K562 (cell line): ENCODE measurements at regions not wholly inside any gene's neighbourhood (a gene's known extent, or its start where the extent isn't known, plus 50 kb on each side); places are given as distances from the start of the nearest gene placed in this dataset.
A peak's percentile ranks its signal among the peaks of the same experiment; 100 is the strongest.

Experiments
- ATAC-seq: fragments of 200-7000 bp; cut with Tn5 transposase; 3 replicates; pipeline ENCODE4 v1.9.1; 2020; ENCODE audit warnings: moderate library complexity
- BruUV-seq: library from RNA; stranded (reverse); fragments of 400-500 nt; replicated peaks from 2 replicates; lab custom pipeline; 2021; lab: Mats Ljungman, UMichigan
- CTCF ChIA-PET: fragments of 300-600 bp; formaldehyde crosslinking; extraction: SDS; loops from one replicate; lab custom pipeline; 2021; ENCODE audit warnings: low intra/inter-chr PET ratio; lab: Yijun Ruan, JAX
- POLR2A ChIA-PET: fragments of 300-600, 350-650 bp; sonication (Branson Sonifier 250); formaldehyde crosslinking; extraction: SDS; loops from one replicate; lab custom pipeline; 2021; ENCODE audit warnings: antibody characterized with exemption, inconsistent platforms; lab: Yijun Ruan, JAX
- DNase-seq, 4 experiments: peaks; one replicate each; pipeline versions ENCODE4 v3.0.0 to v3.0.0-alpha.2; 2011 to 2018; ENCODE audit warnings: low spot score in 3 of 4, mixed read lengths in 3 of 4; ENCODE audit errors: extremely low read depth in 1 of 4
- FAIRE-seq: peaks from 2 replicates; lab custom pipeline; 2011; peaks lifted over from hg19 to GRCh38; lab: Jason Lieb, UNC
- H2AFZ ChIP-seq: 2 replicates; pipeline ENCODE4 v1.6.0; 2011; ENCODE audit warnings: low read depth, low read length, control low read depth, inconsistent platforms
- H3K27ac ChIP-seq: fragments of 200-600 bp; 3 replicates; pipeline ENCODE4 v1.8.0; 2011; ENCODE audit warnings: low read depth, mild to moderate bottlenecking, control low read depth, inconsistent platforms, low read length, moderate library complexity, mixed read lengths; ENCODE audit errors: extremely low read depth
- H3K27me3 ChIP-seq, 2 experiments: fragments of 300-600 bp in 1 of 2; 2 replicates in 1 of 2; 3 replicates in 1 of 2; pipeline versions ENCODE4 v1.6.0 to v1.8.0; 2011; ENCODE audit warnings: inconsistent platforms in 2 of 2, low read length in 2 of 2, mild to moderate bottlenecking in 1 of 2, mixed read lengths in 1 of 2, moderate library complexity in 1 of 2; ENCODE audit not compliant: control insufficient read depth in 2 of 2, insufficient read depth in 2 of 2
- H3K36me3 ChIP-seq: fragments of 300-600 bp; 3 replicates; pipeline ENCODE4 v1.8.0; 2011; ENCODE audit warnings: mild to moderate bottlenecking, low read length, inconsistent platforms; ENCODE audit not compliant: control insufficient read depth, insufficient read depth
- H3K4me1 ChIP-seq, 2 experiments: fragments of 200-600 bp in 1 of 2; replicated peaks in 1 of 2; 2 replicates in 1 of 2; 3 replicates in 1 of 2; pipeline versions ENCODE4 v1.5.1 to v1.8.0; 2011; ENCODE audit warnings: inconsistent platforms in 2 of 2, low read length in 2 of 2, mild to moderate bottlenecking in 1 of 2, mixed read lengths in 1 of 2, moderate library complexity in 1 of 2; ENCODE audit not compliant: control insufficient read depth in 2 of 2, insufficient read depth in 2 of 2
- H3K4me2 ChIP-seq: 2 replicates; pipeline ENCODE4 v1.6.1; 2011; ENCODE audit warnings: low read length, control low read depth, inconsistent platforms, mixed read lengths; ENCODE audit not compliant: insufficient read depth
- H3K4me3 ChIP-seq: fragments of 200-600 bp; sonication (generic), shearing (Covaris generic); 2 replicates; pipeline ENCODE4 v1.5.1; 2016; ENCODE audit warnings: control low read depth, inconsistent platforms
- H3K79me2 ChIP-seq: fragments of 200-600 bp; 3 replicates; pipeline ENCODE4 v1.8.0; 2011; ENCODE audit warnings: low read length, inconsistent platforms; ENCODE audit not compliant: control insufficient read depth, insufficient read depth
- H3K9ac ChIP-seq, 2 experiments: 2 replicates each; pipeline versions ENCODE4 v1.6.0 to v1.6.1; 2011; ENCODE audit warnings: low read depth in 2 of 2, low read length in 2 of 2, control low read depth in 1 of 2, inconsistent platforms in 1 of 2, mild to moderate bottlenecking in 1 of 2, mixed read lengths in 1 of 2; ENCODE audit not compliant: insufficient read depth in 1 of 2
- H3K9me1 ChIP-seq: one replicate; pipeline ENCODE4 v1.6.0; 2011; ENCODE audit warnings: inconsistent platforms, mild to moderate bottlenecking, low read length, moderate library complexity; ENCODE audit not compliant: control insufficient read depth, insufficient read depth
- H3K9me3 ChIP-seq: replicated peaks from 2 replicates; pipeline ENCODE4 v1.5.1; 2011; ENCODE audit warnings: low read depth, low read length, inconsistent platforms; ENCODE audit not compliant: control insufficient read depth, insufficient read depth
- H4K20me1 ChIP-seq: replicated peaks from 2 replicates; pipeline ENCODE4 v1.6.1; 2011; ENCODE audit warnings: low read length, inconsistent platforms, mixed read lengths; ENCODE audit not compliant: control insufficient read depth, insufficient read depth
- CBFA2T3 ChIP-seq: fragments of 450-650 bp; IDR thresholded peaks from 2 replicates; pipeline ENCODE4 v1.6.1; 2017
- E2F4 ChIP-seq: sonication (generic); formaldehyde crosslinking; IDR thresholded peaks from 2 replicates; pipeline ENCODE4 v1.8.0; 2022; ENCODE audit warnings: mild to moderate bottlenecking, low read depth, missing genetic modification reagents
- ELK1 ChIP-seq: sonication (generic); formaldehyde crosslinking; IDR thresholded peaks from 2 replicates; pipeline ENCODE4 v1.8.1; 2022; ENCODE audit warnings: missing genetic modification reagents
- ETV1 ChIP-seq: fragments of 450-650 bp; conservative IDR thresholded peaks from 2 replicates; pipeline ENCODE4 v1.6.1; 2016; ENCODE audit warnings: missing genetic modification characterization, control low read depth, low read depth, missing compliant biosample characterization
- HDAC8 ChIP-seq: fragments of 450-650 bp; IDR thresholded peaks from 2 replicates; pipeline ENCODE4 v1.6.1; 2016; ENCODE audit warnings: mild to moderate bottlenecking, missing genetic modification characterization, moderate library complexity, missing compliant biosample characterization
- HLTF ChIP-seq: fragments of 450-650 bp; IDR thresholded peaks from 2 replicates; pipeline ENCODE4 v1.6.1; 2016
- JUND ChIP-seq, 2 experiments: IDR thresholded peaks; 2 replicates in 1 of 2; 3 replicates in 1 of 2; pipeline ENCODE4 v1.6.1; 2011; ENCODE audit warnings: borderline replicate concordance in 2 of 2, low read depth in 2 of 2, low read length in 2 of 2, improper control_type of control experiment in 1 of 2, missing biosample characterization in 1 of 2, missing genetic modification characterization in 1 of 2, missing genetic modification reagents in 1 of 2
- PRDM10 ChIP-seq: fragments of 450-650 bp; IDR thresholded peaks from 2 replicates; pipeline ENCODE4 v1.6.1; 2018; ENCODE audit not compliant: partially characterized antibody
- SMAD4 ChIP-seq: fragments of 250-450 bp; sonication (Bioruptor Pico); conservative IDR thresholded peaks from 2 replicates; pipeline ENCODE4 v1.8.0; 2021; ENCODE audit warnings: inconsistent platforms, mild to moderate bottlenecking, moderate library complexity
- VEZF1 ChIP-seq: fragments of 200-800 bp; sonication (Bioruptor generic); IDR thresholded peaks from 2 replicates; pipeline ENCODE4 v1.6.1; 2017; ENCODE audit warnings: missing genetic modification characterization, missing compliant biosample characterization
- WGBS: fragments of 100-300 bp; shearing (Covaris generic); methylation state at CpG from one replicate; pipeline ENCODE4 v1.1.6; 2016; ENCODE audit warnings: low coverage, mixed read lengths; ENCODE audit not compliant: insufficient coverage; ENCODE audit errors: missing lambda C conversion rate; 5-methylcytosine and 5-hydroxymethylcytosine counted together
- in situ Hi-C: fragments of 300-500 bp; cut with MboI; formaldehyde crosslinking; loops from 4 replicates; pipeline ENCODE4 v1.15.0; 2018; ENCODE audit warnings: inconsistent platforms, mixed read lengths
- intact Hi-C: fragments of 100-400 bp; cut with micrococcal nuclease; formaldehyde crosslinking; loops from 2 replicates; pipeline ENCODE4 v1.14.2; 2022

GRCh38 chr20:5372371-5372770 lies 55.6 kb upstream of the PROKR2 start (continued):
- no peak for TF ChIP-seq PRDM10

GRCh38 chr20:5369629-5370028 lies 52.9 kb upstream of the PROKR2 start:
- intact Hi-C loops (no loop called here), in situ Hi-C loops (no loop called here)
- no peaks in the 10 kb centered on the region for H3K27me3 ChIP-seq
- no peaks in the 10 kb centered on the region for H3K9me1 ChIP-seq
- H3K9me3 ChIP-seq = no peaks in the 10 kb centered on the region
- H4K20me1 ChIP-seq = no peaks in the 10 kb centered on the region
- no TSS peak for BruUV-seq
- H3K4me3 ChIP-seq = no peak overlapping the region
- no peaks in the 10 kb centered on the region for H3K36me3 ChIP-seq
- no peaks in the 10 kb centered on the region for H3K79me2 ChIP-seq
- peak in 2 of 4 experiments; percentile 7 to 12 for DNase-seq
- no peak for FAIRE-seq
- no peak overlapping the region for H3K9ac ChIP-seq
- POLR2A ChIA-PET = no interaction called here
- 0% methylated on average over 2 of the region's 2 CpGs for WGBS
- ATAC-seq = no peak
- no peak overlapping the region for H2AFZ ChIP-seq
- no peak overlapping the region for H3K27ac ChIP-seq
- no peaks in the 10 kb centered on the region for H3K4me1 ChIP-seq
- no peak overlapping the region for H3K4me2 ChIP-seq
- CTCF ChIA-PET = no interaction called here
- TF ChIP-seq VEZF1 (CRISPR knock-in tag) = peak; percentile 73
- no peak for TF ChIP-seq HLTF
- no peak for TF ChIP-seq ELK1
- TF ChIP-seq HDAC8 (tag) = no peak
- TF ChIP-seq JUND (IDR thresholded peaks at IDR 0.05; ENCODE audit: borderline replicate concordance, low read depth, low read length) = no peak
- no peak for TF ChIP-seq JUND (tag; IDR thresholded peaks at IDR 0.05; ENCODE audit: borderline replicate concordance, low read depth, low read length)
- no peak for TF ChIP-seq SMAD4 (CRISPR knock-in tag)
- no peak for TF ChIP-seq ETV1
- TF ChIP-seq E2F4 (CRISPR knock-in tag) = no peak
- TF ChIP-seq CBFA2T3 = peak; percentile 36
